Tibial artery (tissue), 4 donors: ENCODE measurements at regions not wholly inside any gene's neighbourhood (a gene's known extent, or its start where the extent isn't known, plus 50 kb on each side); places are given as distances from the start of the nearest gene placed in this dataset.

Experiments used
- DNase-seq, 2 donors: peaks; one replicate each; pipeline ENCODE4 v3.0.0-alpha.2; 2019
- H3K27ac ChIP-seq, 2 donors: fragments of 200-600 bp; sonication (generic) in 1 of 2; 1 replicate in 1 of 2; 2 replicates in 1 of 2; pipeline ENCODE4 v1.5.1; 2018 to 2019; ENCODE audit warnings: mild to moderate bottlenecking in 1 of 2
- H3K27me3 ChIP-seq, 2 donors: fragments of 200-600 bp; sonication (generic) in 1 of 2; one replicate each; pipeline versions ENCODE4 v1.5.1 to v1.6.0; 2016 to 2019
- H3K36me3 ChIP-seq, 3 donors: fragments of 200-600 bp; sonication (generic) in 2 of 3; one replicate each; pipeline ENCODE4 v1.5.1; 2016 to 2019; ENCODE audit warnings: mild to moderate bottlenecking in 2 of 3
- H3K4me1 ChIP-seq, 4 donors: fragments of 200-600 bp; sonication (generic) in 2 of 4; 1 replicate in 3 of 4; 2 replicates in 1 of 4; pipeline ENCODE4 v1.5.1; 2016 to 2019
- H3K4me3 ChIP-seq, 2 donors: fragments of 200-600 bp; sonication (generic) in 1 of 2; 1 replicate in 1 of 2; 2 replicates in 1 of 2; pipeline ENCODE4 v1.5.1; 2018 to 2019; ENCODE audit warnings: mild to moderate bottlenecking in 2 of 2
- H3K9me3 ChIP-seq, 3 donors: fragments of 200-600 bp; sonication (generic) in 1 of 3; one replicate each; pipeline ENCODE4 v1.5.1; 2016 to 2019
- intact Hi-C: fragments of 100-400 bp; cut with DNase I; formaldehyde crosslinking; loops from one replicate; pipeline ENCODE4 v1.15.0; 2023; ENCODE audit warnings: low total_unique reads
- TF ChIP-seq, protein P1 (sequence below), 2 experiments: fragments of 200-600 bp in 1 of 2; fragments of 450-650 bp in 1 of 2; IDR thresholded peaks; one replicate each; pipeline ENCODE4 v1.5.1; 2017 to 2019; ENCODE audit warnings: antibody characterized with exemption in 2 of 2, mild to moderate bottlenecking in 1 of 2, moderate library complexity in 1 of 2

GRCh38 chr5:89437450-89438435 is 554.8 kb upstream of the MEF2C start:
- peaks cover 0 to 11% (median 0%) of the 10 kb centered on the region in 4 donors for H3K4me1 ChIP-seq
- no peaks in the 10 kb centered on the region for H3K36me3 ChIP-seq
- no peaks in the 10 kb centered on the region for H3K9me3 ChIP-seq
- TF ChIP-seq, protein P1, sequence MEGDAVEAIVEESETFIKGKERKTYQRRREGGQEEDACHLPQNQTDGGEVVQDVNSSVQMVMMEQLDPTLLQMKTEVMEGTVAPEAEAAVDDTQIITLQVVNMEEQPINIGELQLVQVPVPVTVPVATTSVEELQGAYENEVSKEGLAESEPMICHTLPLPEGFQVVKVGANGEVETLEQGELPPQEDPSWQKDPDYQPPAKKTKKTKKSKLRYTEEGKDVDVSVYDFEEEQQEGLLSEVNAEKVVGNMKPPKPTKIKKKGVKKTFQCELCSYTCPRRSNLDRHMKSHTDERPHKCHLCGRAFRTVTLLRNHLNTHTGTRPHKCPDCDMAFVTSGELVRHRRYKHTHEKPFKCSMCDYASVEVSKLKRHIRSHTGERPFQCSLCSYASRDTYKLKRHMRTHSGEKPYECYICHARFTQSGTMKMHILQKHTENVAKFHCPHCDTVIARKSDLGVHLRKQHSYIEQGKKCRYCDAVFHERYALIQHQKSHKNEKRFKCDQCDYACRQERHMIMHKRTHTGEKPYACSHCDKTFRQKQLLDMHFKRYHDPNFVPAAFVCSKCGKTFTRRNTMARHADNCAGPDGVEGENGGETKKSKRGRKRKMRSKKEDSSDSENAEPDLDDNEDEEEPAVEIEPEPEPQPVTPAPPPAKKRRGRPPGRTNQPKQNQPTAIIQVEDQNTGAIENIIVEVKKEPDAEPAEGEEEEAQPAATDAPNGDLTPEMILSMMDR (IDR thresholded peaks at IDR 0.05): no peak
- intact Hi-C loops: no loop called here
- no peak for DNase-seq
- no peaks in the 10 kb centered on the region for H3K27me3 ChIP-seq
- peak overlapping the region; percentile 4 to 8 for H3K27ac ChIP-seq
- no peak overlapping the region for H3K4me3 ChIP-seq

DNA sequence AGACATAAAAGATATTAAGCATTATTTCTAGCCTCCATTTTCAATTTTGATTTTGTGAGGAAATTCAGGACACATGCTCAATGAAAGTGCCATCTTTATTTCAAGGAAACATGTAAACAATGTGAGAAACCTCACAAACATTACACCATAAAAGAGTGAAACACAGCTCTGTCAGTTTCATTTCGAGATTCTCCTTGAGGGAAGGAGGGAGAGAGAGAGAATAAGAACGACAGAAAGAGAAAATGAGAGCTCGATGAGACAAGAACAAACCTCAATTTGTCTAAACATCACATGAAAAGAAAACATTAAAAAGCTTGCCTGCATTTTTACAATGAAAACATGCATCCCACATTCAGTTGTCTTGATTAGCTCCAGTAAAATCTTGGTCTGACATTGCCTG is 553.5 kb upstream of the MEF2C start:
- H3K27me3 ChIP-seq: no peaks in the 10 kb centered on the region
- DNase-seq: no peak
- H3K27ac ChIP-seq: no peak overlapping the region
- H3K4me1 ChIP-seq: peaks cover 0 to 11% (median 0%) of the 10 kb centered on the region in 4 donors
- intact Hi-C loops: no loop called here
- no peak overlapping the region for H3K4me3 ChIP-seq
- H3K36me3 ChIP-seq: no peaks in the 10 kb centered on the region
- H3K9me3 ChIP-seq: no peaks in the 10 kb centered on the region
- TF ChIP-seq, protein P1 (IDR thresholded peaks at IDR 0.05): no peak

DNA sequence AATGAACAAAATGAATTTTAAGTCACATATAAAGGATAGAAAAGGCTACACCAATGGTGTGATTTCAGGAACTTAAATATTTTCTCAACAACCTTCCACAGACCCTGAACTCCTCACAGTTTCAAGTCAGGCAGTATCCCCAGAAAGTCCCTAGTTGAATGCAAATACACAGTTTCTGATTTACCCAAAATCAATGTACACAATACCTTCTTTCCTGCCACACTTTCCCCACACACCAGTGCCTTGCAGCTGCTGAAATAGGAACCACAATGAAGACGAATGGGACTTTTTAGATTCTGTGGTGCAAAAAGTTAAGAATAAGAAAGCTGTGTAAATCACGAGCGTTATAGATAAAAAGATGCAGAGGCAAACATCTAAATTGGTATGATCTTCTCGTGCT is 552.4 kb upstream of the MEF2C start:
- no peaks in the 10 kb centered on the region for H3K9me3 ChIP-seq

DNA sequence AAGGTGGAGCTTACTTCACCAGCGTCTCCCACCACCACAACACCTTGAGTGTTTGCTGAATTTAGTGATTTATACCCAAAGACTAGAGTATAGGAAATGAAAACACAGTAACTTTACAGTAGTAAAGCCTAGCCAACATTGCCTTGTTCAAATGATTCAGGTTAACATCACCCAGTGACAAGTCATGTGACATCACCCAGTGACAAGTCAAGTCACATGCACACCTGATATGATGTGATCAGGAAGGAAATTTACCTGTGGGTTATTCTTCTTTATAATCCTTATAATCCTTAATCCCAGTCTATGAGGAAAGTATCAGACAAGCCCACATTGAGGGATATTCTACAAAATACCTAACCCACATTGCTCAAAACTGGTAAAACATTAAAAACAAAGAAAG is 545.6 kb upstream of the MEF2C start:
- H3K27ac ChIP-seq: no peak overlapping the region
- H3K36me3 ChIP-seq: no peaks in the 10 kb centered on the region
- no peak overlapping the region for H3K4me3 ChIP-seq
- no peaks in the 10 kb centered on the region for H3K27me3 ChIP-seq
- no peaks in the 10 kb centered on the region for H3K4me1 ChIP-seq
- no peak for DNase-seq
- TF ChIP-seq, protein P1 (IDR thresholded peaks at IDR 0.05): no peak
- H3K9me3 ChIP-seq: no peaks in the 10 kb centered on the region
- intact Hi-C loops: no loop called here

More for the DNA sequence above, 552.4 kb upstream of the MEF2C start:
- no peaks in the 10 kb centered on the region for H3K27me3 ChIP-seq
- H3K27ac ChIP-seq: no peak overlapping the region
- intact Hi-C loops: no loop called here
- H3K36me3 ChIP-seq: no peaks in the 10 kb centered on the region
- TF ChIP-seq, protein P1 (IDR thresholded peaks at IDR 0.05): no peak
- DNase-seq: no peak
- no peak overlapping the region for H3K4me3 ChIP-seq
- peaks cover 0 to 11% (median 0%) of the 10 kb centered on the region in 4 donors for H3K4me1 ChIP-seq

- no peak for DNase-seq
- TF ChIP-seq, protein P1 (IDR thresholded peaks at IDR 0.05): no peak
- Histone ChIP-seq H3K9me3 (peaks cover 0 to 5% (median 0%) of the 10 kb centered on the region in 3 donors), H3K27me3 (no peaks in the 10 kb centered on the region), H3K36me3 (no peaks in the 10 kb centered on the region), H3K27ac (no peak overlapping the region), H3K4me1 (peaks cover 0 to 5% (median 1%) of the 10 kb centered on the region in 4 donors), H3K4me3 (no peak overlapping the region)
- intact Hi-C loops: no loop called here
These were observed 542.1 kb upstream of the MEF2C start for GRCh38 chr5:89425062-89425461.
